ENCODE measurements at regions not wholly inside any gene's neighbourhood (a gene's known extent, or its start where the extent isn't known, plus 50 kb on each side); places are given as distances from the start of the nearest gene placed in this dataset.

GRCh38 chr2:215572341-215572848 lies 136.5 kb upstream of the FN1 start:
- TF ChIP-seq, protein P1, sequence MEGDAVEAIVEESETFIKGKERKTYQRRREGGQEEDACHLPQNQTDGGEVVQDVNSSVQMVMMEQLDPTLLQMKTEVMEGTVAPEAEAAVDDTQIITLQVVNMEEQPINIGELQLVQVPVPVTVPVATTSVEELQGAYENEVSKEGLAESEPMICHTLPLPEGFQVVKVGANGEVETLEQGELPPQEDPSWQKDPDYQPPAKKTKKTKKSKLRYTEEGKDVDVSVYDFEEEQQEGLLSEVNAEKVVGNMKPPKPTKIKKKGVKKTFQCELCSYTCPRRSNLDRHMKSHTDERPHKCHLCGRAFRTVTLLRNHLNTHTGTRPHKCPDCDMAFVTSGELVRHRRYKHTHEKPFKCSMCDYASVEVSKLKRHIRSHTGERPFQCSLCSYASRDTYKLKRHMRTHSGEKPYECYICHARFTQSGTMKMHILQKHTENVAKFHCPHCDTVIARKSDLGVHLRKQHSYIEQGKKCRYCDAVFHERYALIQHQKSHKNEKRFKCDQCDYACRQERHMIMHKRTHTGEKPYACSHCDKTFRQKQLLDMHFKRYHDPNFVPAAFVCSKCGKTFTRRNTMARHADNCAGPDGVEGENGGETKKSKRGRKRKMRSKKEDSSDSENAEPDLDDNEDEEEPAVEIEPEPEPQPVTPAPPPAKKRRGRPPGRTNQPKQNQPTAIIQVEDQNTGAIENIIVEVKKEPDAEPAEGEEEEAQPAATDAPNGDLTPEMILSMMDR (IDR thresholded peaks at IDR 0.05; ENCODE audit: low read depth, low read length, poor library complexity, severe bottlenecking) = no peak
- TF ChIP-seq EZH2phosphoT487 (IDR thresholded peaks at IDR 0.05; ENCODE audit: borderline replicate concordance, low read length) = no peak

Measured in DOHH2 (cell line).